ENCODE measurements at regions not wholly inside any gene's neighbourhood (a gene's known extent, or its start where the extent isn't known, plus 50 kb on each side); places are given as distances from the start of the nearest gene placed in this dataset.

DNA sequence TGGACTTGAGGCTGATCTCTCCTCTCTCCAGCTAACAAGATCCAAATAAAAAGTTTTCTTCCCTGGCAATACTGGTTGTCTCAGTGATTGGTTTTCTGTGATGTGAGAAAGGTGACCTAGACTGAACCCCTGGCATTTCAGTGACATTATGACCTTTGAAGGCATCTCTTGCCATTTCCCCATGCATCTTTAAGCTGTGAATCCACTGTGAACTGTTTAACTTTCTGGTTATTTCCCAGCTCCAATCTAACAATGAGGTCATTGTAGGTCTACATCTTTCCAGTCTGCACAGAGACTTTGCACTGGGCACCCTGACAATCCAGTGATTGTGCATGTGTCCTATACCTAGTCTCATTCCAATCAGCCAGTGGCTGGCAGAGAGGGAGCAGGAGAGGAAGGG lies 155.9 kb upstream of the NUDT4 start:
- TF ChIP-seq, protein P1, sequence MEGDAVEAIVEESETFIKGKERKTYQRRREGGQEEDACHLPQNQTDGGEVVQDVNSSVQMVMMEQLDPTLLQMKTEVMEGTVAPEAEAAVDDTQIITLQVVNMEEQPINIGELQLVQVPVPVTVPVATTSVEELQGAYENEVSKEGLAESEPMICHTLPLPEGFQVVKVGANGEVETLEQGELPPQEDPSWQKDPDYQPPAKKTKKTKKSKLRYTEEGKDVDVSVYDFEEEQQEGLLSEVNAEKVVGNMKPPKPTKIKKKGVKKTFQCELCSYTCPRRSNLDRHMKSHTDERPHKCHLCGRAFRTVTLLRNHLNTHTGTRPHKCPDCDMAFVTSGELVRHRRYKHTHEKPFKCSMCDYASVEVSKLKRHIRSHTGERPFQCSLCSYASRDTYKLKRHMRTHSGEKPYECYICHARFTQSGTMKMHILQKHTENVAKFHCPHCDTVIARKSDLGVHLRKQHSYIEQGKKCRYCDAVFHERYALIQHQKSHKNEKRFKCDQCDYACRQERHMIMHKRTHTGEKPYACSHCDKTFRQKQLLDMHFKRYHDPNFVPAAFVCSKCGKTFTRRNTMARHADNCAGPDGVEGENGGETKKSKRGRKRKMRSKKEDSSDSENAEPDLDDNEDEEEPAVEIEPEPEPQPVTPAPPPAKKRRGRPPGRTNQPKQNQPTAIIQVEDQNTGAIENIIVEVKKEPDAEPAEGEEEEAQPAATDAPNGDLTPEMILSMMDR (IDR thresholded peaks at IDR 0.05): no peak
- no peak for TF ChIP-seq POLR2A (IDR thresholded peaks at IDR 0.05)

Measured in ovary (tissue), 3 donors.